ENCODE measurements at regions not wholly inside any gene's neighbourhood (a gene's known extent, or its start where the extent isn't known, plus 50 kb on each side); places are given as distances from the start of the nearest gene placed in this dataset.

GRCh38 chr16:65731833-65732232 lies 610.0 kb upstream of the CDH11 start:
- Histone ChIP-seq H3K4me3 (no peak overlapping the region), H3K9me3 (no peaks in the 10 kb centered on the region), H3K36me3 (no peaks in the 10 kb centered on the region), H3K27me3 (no peaks in the 10 kb centered on the region), H3K4me1 (peaks cover 8% of the 10 kb centered on the region), H3K27ac (no peak overlapping the region)
- no peak for TF ChIP-seq POLR2AphosphoS5 (IDR thresholded peaks at IDR 0.05)
- no peak for TF ChIP-seq CTCF (IDR thresholded peaks at IDR 0.05)
- DNase-seq (ENCODE audit: low spot score in 2 of 2) = no peak

GRCh38 chr16:65728652-65729051 lies 606.8 kb upstream of the CDH11 start:
- Histone ChIP-seq H3K4me1 (peaks cover 17% of the 10 kb centered on the region), H3K4me3 (no peak overlapping the region), H3K9me3 (no peaks in the 10 kb centered on the region), H3K36me3 (no peaks in the 10 kb centered on the region), H3K27me3 (no peaks in the 10 kb centered on the region), H3K27ac (no peak overlapping the region)
- WGBS = 83% methylated on average over 2 of the region's 2 CpGs
- TF ChIP-seq POLR2AphosphoS5 (IDR thresholded peaks at IDR 0.05) (no peak), CTCF (IDR thresholded peaks at IDR 0.05) (no peak), EP300 (IDR thresholded peaks at IDR 0.05) (no peak), POLR2A (IDR thresholded peaks at IDR 0.05) (no peak)
- no peak for DNase-seq (ENCODE audit: low spot score in 2 of 2)

- Histone ChIP-seq H3K9me3 (no peaks in the 10 kb centered on the region), H3K27ac (no peak overlapping the region), H3K4me1 (peaks cover 17% of the 10 kb centered on the region), H3K27me3 (no peaks in the 10 kb centered on the region), H3K4me3 (no peak overlapping the region), H3K36me3 (no peaks in the 10 kb centered on the region)
- no peak for DNase-seq (ENCODE audit: low spot score in 2 of 2)
- WGBS = 35% methylated on average over 3 of the region's 3 CpGs
- TF ChIP-seq POLR2A (IDR thresholded peaks at IDR 0.05) = no peak
- no peak for TF ChIP-seq POLR2AphosphoS5 (IDR thresholded peaks at IDR 0.05)
- no peak for TF ChIP-seq EP300 (IDR thresholded peaks at IDR 0.05)
- TF ChIP-seq CTCF (IDR thresholded peaks at IDR 0.05) = no peak
Measured at GRCh38 chr16:65728167-65728566, 606.3 kb upstream of the CDH11 start.

GRCh38 chr16:65727534-65728137 lies 605.8 kb upstream of the CDH11 start:
- WGBS = 62% methylated on average over 7 of the region's 8 CpGs
- no peaks in the 10 kb centered on the region for H3K36me3 ChIP-seq
- no peaks in the 10 kb centered on the region for H3K9me3 ChIP-seq
- H3K4me1 ChIP-seq = peaks cover 17% of the 10 kb centered on the region
- no peaks in the 10 kb centered on the region for H3K27me3 ChIP-seq
- TF ChIP-seq CTCF (IDR thresholded peaks at IDR 0.05) (no peak), POLR2A (IDR thresholded peaks at IDR 0.05) (no peak), POLR2AphosphoS5 (IDR thresholded peaks at IDR 0.05) (no peak), EP300 (IDR thresholded peaks at IDR 0.05) (no peak)
- H3K4me3 ChIP-seq = no peak overlapping the region
- DNase-seq (ENCODE audit: low spot score in 2 of 2) = no peak
- no peak overlapping the region for H3K27ac ChIP-seq

GRCh38 chr16:65725156-65725845 lies 603.4 kb upstream of the CDH11 start:
- no peak overlapping the region for H3K27ac ChIP-seq
- no peaks in the 10 kb centered on the region for H3K9me3 ChIP-seq
- H3K36me3 ChIP-seq = no peaks in the 10 kb centered on the region
- H3K4me3 ChIP-seq = no peak overlapping the region
- no peaks in the 10 kb centered on the region for H3K27me3 ChIP-seq
- 45% methylated on average over 5 of the region's 5 CpGs for WGBS
- peaks cover 17% of the 10 kb centered on the region for H3K4me1 ChIP-seq
- no peak for TF ChIP-seq POLR2AphosphoS5 (IDR thresholded peaks at IDR 0.05)
- no peak for TF ChIP-seq EP300 (IDR thresholded peaks at IDR 0.05)
- TF ChIP-seq POLR2A (IDR thresholded peaks at IDR 0.05) = no peak
- no peak for TF ChIP-seq CTCF (IDR thresholded peaks at IDR 0.05)
- DNase-seq (ENCODE audit: low spot score in 2 of 2) = no peak

Measured in suprapubic skin (tissue), 4 donors.